CD4-positive, alpha-beta T cell treated with Interleukin-4 for 4 hours (primary cell): ENCODE measurements at regions not wholly inside any gene's neighbourhood (a gene's known extent, or its start where the extent isn't known, plus 50 kb on each side); places are given as distances from the start of the nearest gene placed in this dataset.

Experiments
- DNase-seq: peaks from one replicate; pipeline ENCODE4 v3.0.0-alpha.2; 2020

DNA sequence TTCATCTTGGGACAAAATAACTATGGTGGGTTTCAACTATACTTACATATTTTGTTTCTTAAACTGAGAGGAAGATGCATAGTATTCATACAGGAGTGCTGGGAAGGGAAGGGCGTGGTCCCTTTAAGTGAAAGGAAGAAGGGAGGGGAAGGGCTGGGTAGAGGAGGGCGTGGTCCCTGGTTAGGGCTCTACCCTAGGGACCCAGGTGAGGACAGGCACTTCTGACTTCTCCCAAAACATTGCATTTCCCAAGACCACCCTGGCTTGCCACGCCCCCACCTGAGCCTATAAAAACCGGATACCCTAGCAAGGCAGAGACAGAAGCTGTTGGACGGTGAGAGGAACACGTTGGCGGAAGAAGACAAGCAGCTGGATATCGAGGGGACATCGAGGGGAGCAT lies 157.6 kb upstream of the PLXNA4 start:
- no peak for DNase-seq

DNA sequence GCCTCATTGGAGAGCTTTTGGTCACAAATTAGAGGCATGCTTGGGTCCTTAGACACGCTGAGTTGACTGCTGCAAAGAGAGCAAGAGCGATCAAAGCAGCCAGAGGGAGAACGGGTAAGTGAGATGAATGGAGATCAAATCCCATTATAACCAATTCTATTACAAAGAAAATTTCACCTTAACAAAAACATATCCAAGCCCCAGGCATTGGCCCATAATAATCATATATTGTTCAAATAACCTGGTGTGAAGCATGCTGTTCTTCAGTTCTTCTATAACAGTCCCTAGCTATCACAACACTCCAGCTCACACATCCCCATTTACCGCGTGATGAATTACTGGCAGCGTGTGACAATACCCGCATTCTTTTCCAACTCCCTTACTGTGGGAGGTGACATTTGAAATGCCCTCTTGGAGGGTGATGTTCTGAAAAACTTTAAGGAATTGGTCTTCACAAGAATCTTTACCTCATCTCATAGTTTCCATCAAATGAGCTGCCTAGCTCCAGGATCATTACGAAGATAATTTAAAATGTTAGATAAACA lies 156.1 kb upstream of the PLXNA4 start:
- DNase-seq = no peak

- no peak for DNase-seq
Observed at GRCh38 chr7:132730105-132730504, 153.8 kb upstream of the PLXNA4 start.

DNA sequence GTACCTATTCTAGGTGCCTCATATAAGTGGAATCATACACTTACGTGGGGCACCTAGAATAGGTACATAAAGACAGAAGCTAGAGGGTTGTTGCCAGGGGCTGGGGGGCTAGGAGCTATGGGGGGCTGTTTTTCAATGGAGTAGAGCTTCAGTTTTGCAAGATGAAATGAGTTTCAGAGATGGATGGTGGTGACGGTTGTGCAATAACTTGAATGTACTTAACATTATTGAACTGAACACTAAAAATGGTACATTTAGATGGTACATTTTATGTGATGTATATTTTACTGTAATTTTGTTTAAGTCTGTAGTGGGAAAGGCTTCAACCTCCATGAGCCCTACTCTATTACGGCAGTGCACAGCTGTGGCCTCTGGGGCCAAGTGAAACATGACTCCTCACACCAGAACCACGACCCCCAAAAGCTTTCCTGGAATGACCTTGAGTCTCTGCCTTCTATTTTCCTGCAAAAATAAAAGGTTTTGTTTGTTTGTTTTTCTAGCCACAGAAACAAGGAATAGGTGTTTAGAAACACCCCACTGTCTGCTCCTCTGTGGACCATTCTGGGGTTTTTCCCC lies 147.3 kb upstream of the PLXNA4 start:
- no peak for DNase-seq

- DNase-seq = no peak
Observed at GRCh38 chr7:132720835-132721234, 144.6 kb upstream of the PLXNA4 start.

DNA sequence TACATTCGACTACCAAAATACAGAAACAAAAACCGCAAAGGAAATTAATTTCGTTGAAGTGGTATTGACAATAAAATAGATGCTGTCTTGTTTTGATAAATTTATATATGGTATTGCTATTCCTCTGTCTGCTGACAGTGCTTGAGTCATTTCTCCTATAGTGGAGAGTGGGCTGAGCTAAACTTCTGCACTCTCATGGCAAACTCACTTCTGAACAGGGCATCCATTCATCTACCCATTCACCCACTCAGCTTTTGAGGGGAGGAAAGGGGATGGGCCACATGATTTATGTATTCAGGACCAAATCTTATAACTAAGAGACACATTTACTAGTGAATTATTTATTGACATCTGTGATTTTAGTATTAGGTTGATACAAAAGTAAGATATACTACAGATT lies 137.6 kb upstream of the PLXNA4 start:
- no peak for DNase-seq

DNA sequence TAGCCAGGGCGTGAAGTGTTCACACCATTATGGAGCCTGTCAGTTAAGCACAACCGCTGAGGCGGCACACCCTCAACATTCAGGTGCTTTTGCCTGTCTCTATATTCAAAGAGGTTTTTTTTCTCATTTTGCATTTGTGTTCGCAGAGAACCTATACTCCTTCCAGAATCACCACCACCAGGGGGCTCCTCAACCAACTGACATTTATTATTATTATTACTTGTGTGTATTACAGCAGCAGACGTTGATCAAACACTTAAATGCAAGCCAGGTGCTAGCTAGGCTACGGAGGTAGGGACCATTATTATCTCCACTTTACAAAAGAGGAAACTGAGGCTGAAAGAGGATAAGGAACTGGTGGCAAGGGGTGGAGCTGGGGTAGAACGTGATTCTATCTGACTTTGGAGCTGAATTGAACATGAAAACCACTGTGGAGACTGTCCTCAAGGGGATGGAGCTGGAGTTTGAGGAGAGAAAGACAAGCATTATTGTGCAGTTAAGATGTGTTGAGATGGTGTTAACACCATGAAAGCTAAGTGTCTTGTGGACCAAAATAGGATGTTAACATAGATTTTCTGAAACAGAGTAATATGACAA lies 133.8 kb upstream of the PLXNA4 start:
- peak; percentile 21 for DNase-seq

- DNase-seq = no peak
Observed at GRCh38 chr7:132708470-132708869, 132.2 kb upstream of the PLXNA4 start.

GRCh38 chr7:132705146-132705545 lies 128.9 kb upstream of the PLXNA4 start:
- DNase-seq = no peak

- no peak for DNase-seq
Observed at GRCh38 chr7:132703742-132704141, 127.5 kb upstream of the PLXNA4 start.

DNA sequence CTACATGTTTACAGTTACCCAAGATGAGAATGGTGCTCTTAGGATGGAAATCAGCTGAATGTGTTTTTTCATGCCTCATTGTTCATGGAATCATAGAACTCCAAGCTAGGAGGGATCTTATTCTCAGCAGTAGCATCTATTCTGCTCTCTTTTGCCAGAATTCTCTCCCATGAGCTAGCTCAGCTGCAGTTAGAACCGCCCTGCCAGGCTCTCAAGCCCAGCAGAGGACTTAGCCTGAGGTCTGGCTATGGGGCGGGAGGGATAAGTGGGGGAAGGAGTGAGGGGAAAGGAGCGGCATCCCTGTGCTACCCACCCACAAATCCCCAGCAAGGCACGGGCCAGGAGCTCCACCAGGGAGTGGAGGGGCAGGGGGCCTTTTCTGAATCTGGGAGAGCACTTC lies 120.7 kb upstream of the PLXNA4 start:
- DNase-seq = no peak

DNA sequence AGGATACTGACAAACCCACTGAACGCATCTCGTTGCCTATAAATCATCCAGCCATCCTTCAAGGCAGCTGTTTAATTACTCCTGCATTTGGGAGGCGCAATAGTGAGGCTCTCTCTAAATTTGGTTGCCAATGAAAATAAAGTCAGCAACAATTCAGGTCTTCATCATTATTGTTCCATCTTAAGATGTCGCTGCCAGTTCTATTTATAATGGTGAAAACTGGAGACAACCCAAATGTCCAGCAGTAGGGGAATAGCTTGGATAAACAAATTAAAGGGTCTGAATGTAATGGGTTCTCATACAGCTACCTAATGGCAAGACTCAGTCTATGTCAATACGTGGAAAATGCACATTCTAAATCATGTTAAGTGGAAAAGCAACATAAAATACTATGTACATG lies 120.1 kb upstream of the PLXNA4 start:
- DNase-seq = no peak

DNA sequence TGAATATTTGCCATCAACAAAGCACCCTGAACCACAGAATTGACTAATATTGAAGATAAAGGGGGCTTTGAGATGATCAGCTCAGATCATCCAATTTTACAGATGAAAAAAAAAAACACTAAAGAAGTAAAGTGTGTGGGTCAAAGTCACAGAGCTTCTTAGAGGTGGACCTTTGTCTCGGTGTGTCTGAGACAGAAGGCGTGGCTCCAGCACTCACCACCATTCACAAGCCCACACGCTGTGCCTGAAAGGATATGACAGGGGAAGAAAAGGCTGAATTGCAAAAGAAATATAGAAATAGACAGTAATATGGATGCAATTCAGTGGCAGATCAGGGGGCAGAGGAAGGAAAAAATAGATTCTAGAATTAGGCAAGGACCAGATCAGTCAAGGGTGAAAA lies 114.9 kb upstream of the PLXNA4 start:
- no peak for DNase-seq

DNA sequence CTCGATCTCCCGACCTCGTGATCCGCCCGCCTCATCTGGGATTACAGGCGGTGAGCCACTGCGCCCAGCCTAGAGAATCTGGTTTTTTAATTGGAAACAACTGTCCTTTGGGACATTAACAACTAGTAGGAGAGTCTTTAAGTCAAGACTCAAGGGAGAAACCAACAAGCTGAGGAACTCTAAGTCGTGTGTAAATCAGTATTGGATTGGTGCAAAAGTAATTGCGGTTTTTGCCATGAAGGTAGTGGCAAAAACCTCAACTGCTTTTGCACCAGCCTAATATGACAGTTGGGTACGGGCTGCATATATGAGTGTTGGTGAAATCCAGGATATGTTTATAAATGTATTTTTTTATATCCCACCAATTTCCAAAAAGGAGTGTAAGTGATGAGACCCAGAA lies 113.9 kb upstream of the PLXNA4 start:
- no peak for DNase-seq

GRCh38 chr7:132687981-132688383 lies 111.7 kb upstream of the PLXNA4 start:
- no peak for DNase-seq

GRCh38 chr7:132687016-132687415 lies 110.7 kb upstream of the PLXNA4 start:
- DNase-seq = no peak

- no peak for DNase-seq
Observed at GRCh38 chr7:132685277-132685676, 109.0 kb upstream of the PLXNA4 start.

GRCh38 chr7:132683896-132684690 lies 107.8 kb upstream of the PLXNA4 start:
- no peak for DNase-seq

DNA sequence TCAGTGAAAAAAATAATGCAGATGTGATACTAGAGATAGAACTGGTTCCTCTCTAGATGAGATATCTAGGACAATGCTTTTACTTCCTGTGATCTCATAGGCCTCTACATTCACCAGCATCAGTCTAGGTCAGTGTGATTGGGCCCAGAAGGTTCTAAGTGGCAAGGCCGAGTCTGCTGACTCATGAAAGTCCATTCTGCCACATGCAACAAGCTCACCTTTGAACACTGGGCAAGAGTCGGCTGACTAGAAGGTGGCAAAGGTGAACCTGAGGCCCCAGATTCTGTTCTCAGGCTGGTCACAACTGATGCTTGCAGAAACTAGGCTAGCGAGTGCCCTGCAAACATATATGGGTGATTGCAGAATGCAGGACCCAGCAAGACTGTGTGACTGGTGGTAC lies 105.7 kb upstream of the PLXNA4 start:
- no peak for DNase-seq

DNA sequence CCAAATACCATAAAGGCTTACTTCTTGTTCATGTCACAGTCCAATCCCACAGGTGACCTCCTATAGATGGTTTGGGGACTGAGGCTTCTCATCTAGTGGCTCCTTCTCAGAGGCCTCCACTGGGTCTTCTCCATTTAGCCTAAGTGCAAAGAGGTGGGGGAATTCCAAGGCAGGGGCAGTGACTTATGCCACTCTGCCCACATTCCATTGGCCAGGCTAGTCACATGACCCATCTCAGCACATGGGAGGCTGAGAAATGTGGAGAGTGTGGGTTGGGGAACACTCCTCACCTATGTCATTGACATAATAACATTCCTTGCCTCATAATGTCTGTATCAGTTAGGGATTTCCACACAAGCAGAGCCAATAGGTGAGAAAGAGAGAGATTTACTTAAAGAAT lies 104.3 kb upstream of the PLXNA4 start:
- no peak for DNase-seq

DNA sequence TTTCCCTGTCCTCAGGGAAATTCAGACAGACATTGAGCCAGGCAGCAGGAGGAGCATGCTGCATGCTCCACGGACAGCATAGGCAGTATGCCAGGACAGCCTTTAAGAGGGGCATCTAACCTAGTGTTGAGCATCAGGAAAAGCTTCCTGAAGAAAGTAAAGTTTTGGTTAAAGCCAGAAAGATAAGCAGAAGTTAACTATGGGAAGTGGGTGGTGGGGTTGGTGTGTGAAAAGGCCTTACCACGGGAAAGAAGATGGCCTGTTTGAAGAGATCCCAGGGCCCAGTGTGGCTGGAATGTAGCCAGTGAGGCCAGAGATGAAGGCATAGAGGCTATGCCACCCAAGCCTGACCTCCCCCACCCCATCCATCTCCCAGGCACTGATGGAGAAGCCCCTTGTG lies 102.4 kb upstream of the PLXNA4 start:
- DNase-seq = no peak

- DNase-seq = no peak
Observed at GRCh38 chr7:132677918-132678317, 101.6 kb upstream of the PLXNA4 start.

GRCh38 chr7:132672200-132672990 lies 96.1 kb upstream of the PLXNA4 start:
- DNase-seq = no peak
